Fibroblast of skin of back (primary cell): ENCODE measurements at regions not wholly inside any gene's neighbourhood (a gene's known extent, or its start where the extent isn't known, plus 50 kb on each side); places are given as distances from the start of the nearest gene placed in this dataset.

Source experiments
- DNase-seq: peaks from one replicate; pipeline ENCODE4 v3.0.0-alpha.2; 2013

GRCh38 chr4:79017481-79017880, 78.2 kb upstream of the PAQR3 start:
- DNase-seq: no peak

GRCh38 chr4:79016878-79017277, 77.6 kb upstream of the PAQR3 start:
- no peak for DNase-seq

GRCh38 chr4:79015411-79015810, 76.2 kb upstream of the PAQR3 start:
- no peak for DNase-seq

GRCh38 chr4:79014230-79014629, 75.0 kb upstream of the PAQR3 start:
- no peak for DNase-seq

GRCh38 chr4:79013756-79014155, 74.5 kb upstream of the PAQR3 start:
- no peak for DNase-seq

DNA sequence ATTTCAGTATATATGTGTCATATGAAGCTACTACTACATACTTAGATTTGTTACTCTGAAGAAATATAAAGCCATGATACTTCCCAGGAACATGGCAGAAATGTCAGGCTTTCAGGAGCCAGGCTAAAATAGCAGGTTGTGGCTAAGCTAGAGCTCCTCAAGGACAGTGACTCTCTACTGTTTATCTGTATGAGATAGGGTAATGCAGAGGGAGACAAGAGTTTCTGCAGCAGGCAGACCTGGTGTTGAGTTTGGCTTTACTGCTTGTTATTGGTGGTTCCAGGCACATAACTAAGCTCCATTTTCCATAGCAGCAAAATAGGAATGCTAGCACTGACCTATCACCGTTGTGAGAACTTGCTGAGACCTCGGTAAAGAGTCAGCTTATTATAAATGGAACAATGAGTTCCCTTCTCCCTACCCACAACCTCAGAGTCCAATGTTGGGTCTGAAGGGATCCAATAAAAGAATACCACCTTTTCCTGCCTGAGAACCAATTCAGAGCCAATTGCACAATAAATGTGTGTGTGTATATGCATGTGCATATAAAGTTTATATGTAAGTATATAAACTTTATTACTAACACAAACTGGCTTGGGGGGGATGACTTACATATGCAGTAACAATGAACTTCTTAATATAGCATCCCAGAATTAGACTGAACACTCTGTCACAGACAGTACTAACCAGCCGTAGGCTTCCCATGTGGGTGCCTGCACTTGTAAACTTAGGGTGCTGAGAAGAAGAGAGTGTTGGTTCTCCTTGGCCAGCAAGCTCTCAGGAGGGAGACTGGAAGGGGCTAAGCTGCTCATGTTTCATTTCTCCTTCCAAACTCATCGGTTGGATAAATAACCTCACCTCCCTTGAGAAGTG, 51.9 kb upstream of the PAQR3 start:
- no peak for DNase-seq

DNA sequence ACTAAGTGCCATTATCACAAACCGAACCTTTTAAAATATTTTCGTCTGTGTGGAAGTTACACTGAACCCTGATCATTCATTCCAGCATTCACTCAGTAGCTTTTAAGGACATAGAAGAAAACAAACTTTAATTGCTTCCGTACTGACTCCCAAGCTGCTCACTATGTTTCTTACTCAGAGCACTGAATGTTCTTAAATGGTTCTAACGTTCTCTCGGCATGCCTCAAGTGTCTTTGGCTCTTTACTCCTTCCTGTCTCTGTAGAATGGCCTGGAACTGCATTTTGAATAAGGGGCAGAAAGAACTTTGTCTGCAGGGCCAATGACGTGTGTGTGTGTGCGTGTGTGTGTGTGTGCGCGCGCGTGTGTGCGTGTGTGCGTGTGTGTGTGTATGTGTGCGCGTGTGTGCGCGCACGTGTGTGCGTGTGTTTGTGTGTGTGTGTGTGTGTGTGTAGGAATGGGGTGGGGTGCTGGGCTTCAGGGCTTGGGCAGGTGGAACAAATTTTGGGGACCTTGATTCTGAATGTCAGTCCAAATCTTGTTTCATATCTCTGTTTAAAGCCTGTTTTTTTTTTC, 50.5 kb upstream of the PAQR3 start:
- no peak for DNase-seq
